SKM-1 treated with dmso at 0.1 percent for 144 hours (cell line): ENCODE measurements at regions not wholly inside any gene's neighbourhood (a gene's known extent, or its start where the extent isn't known, plus 50 kb on each side); places are given as distances from the start of the nearest gene placed in this dataset.
"Not testable (repeated sequence)": the region's sequence is repeated elsewhere in the genome, so short reads cannot be mapped to it uniquely, and the experiment has no call there.

ENCODE experiments used
- DNase-seq: peaks from one replicate; lab custom pipeline; 2025; ENCODE audit not compliant: unreplicated experiment; lab: John Stamatoyannopoulos, UW

- DNase-seq: no peak
These were observed 77.8 kb downstream of the TEX36 start for GRCh38 chr10:125605167-125605566.

GRCh38 chr10:125602825-125603224 is 80.1 kb downstream of the TEX36 start:
- no peak for DNase-seq

- DNase-seq: no peak
These were observed 83.8 kb downstream of the TEX36 start for GRCh38 chr10:125599194-125599593.

GRCh38 chr10:125595911-125596310 is 87.1 kb downstream of the TEX36 start:
- DNase-seq: no peak

GRCh38 chr10:125593644-125594043 is 89.3 kb downstream of the TEX36 start:
- DNase-seq: no peak

- DNase-seq: no peak
These were observed 90.1 kb downstream of the TEX36 start for GRCh38 chr10:125592897-125593296.

GRCh38 chr10:125591886-125592285 is 91.1 kb downstream of the TEX36 start:
- DNase-seq: no peak

GRCh38 chr10:125588738-125589137 is 94.2 kb downstream of the TEX36 start:
- DNase-seq: not testable (repeated sequence)

GRCh38 chr10:125584954-125585353 is 98.0 kb downstream of the TEX36 start:
- DNase-seq: no peak

- DNase-seq: no peak
These were observed 104.2 kb downstream of the TEX36 start for GRCh38 chr10:125578658-125579315.

- no peak for DNase-seq
These were observed 107.1 kb downstream of the TEX36 start for GRCh38 chr10:125575843-125576242.

- DNase-seq: no peak
These were observed 114.8 kb downstream of the TEX36 start for GRCh38 chr10:125568156-125568555.

- no peak for DNase-seq
These were observed 115.4 kb downstream of the TEX36 start for GRCh38 chr10:125567529-125567928.

GRCh38 chr10:125565046-125565445 is 117.9 kb downstream of the TEX36 start:
- DNase-seq: no peak

GRCh38 chr10:125564570-125564969 is 118.4 kb downstream of the TEX36 start:
- DNase-seq: no peak

GRCh38 chr10:125562737-125563136 is 120.2 kb downstream of the TEX36 start:
- DNase-seq: no peak

GRCh38 chr10:125560947-125561346 is 122.0 kb downstream of the TEX36 start:
- DNase-seq: no peak

GRCh38 chr10:125559210-125559609 is 123.8 kb downstream of the TEX36 start:
- no peak for DNase-seq

- DNase-seq: no peak
These were observed 125.0 kb downstream of the TEX36 start for GRCh38 chr10:125557801-125558505.

- DNase-seq: no peak
These were observed 125.7 kb downstream of the TEX36 start for GRCh38 chr10:125557311-125557710.

- no peak for DNase-seq
These were observed 126.1 kb downstream of the TEX36 start for GRCh38 chr10:125556882-125557281.

GRCh38 chr10:125555743-125556142 is 127.2 kb downstream of the TEX36 start:
- DNase-seq: no peak

- DNase-seq: no peak
These were observed 127.7 kb downstream of the TEX36 start for GRCh38 chr10:125555267-125555666.
